Esophagus squamous epithelium (tissue), 5 donors: ENCODE measurements at regions not wholly inside any gene's neighbourhood (a gene's known extent, or its start where the extent isn't known, plus 50 kb on each side); places are given as distances from the start of the nearest gene placed in this dataset.
"Not testable (repeated sequence)": the region's sequence is repeated elsewhere in the genome, so short reads cannot be mapped to it uniquely, and the experiment has no call there.

Experiments
- DNase-seq: peaks from one replicate; lab custom pipeline; 2025; lab: John Stamatoyannopoulos, UW
- H3K27ac ChIP-seq, 4 donors: fragments of 200-600 bp; sonication (generic); one replicate each; pipeline ENCODE4 v1.5.1; 2016 to 2019; ENCODE audit warnings: mild to moderate bottlenecking in 1 of 4
- H3K27me3 ChIP-seq, 4 donors: fragments of 200-600 bp; sonication (generic); 1 replicate in 3 of 4; 2 replicates in 1 of 4; pipeline versions ENCODE4 v1.5.1 to v1.6.0; 2017 to 2021; ENCODE audit warnings: antibody characterized with exemption in 1 of 4
- H3K36me3 ChIP-seq, 3 donors: fragments of 200-600 bp; sonication (generic); one replicate each; pipeline ENCODE4 v1.5.1; 2016 to 2019
- H3K4me1 ChIP-seq, 3 donors: fragments of 200-600 bp; sonication (generic); one replicate each; pipeline ENCODE4 v1.5.1; 2017 to 2019
- H3K4me3 ChIP-seq, 4 donors: fragments of 200-600 bp; sonication (generic); 1 replicate in 3 of 4; 2 replicates in 1 of 4; pipeline ENCODE4 v1.5.1; 2016 to 2019; ENCODE audit warnings: mild to moderate bottlenecking in 2 of 4, moderate library complexity in 1 of 4
- H3K9me3 ChIP-seq, 3 donors: fragments of 200-600 bp; sonication (generic); one replicate each; pipeline ENCODE4 v1.5.1; 2016 to 2019
- POLR2A ChIP-seq, 4 donors: fragments of 450-650 bp; IDR thresholded peaks; one replicate each; pipeline ENCODE4 v1.6.1; 2017; ENCODE audit warnings: antibody characterized with exemption in 4 of 4, mild to moderate bottlenecking in 4 of 4, moderate library complexity in 3 of 4
- WGBS, 2 donors: methylation state at CpG; one replicate each; pipeline ENCODE4 v1.1.5; 2018; 5-methylcytosine and 5-hydroxymethylcytosine counted together
- intact Hi-C: fragments of 100-400 bp; cut with DNase I; formaldehyde crosslinking; loops from one replicate; pipeline ENCODE4 v1.15.0; 2022
- TF ChIP-seq, protein P1 (sequence below), 6 experiments: fragments of 450-650 bp in 4 of 6; fragments of 200-600 bp in 2 of 6; sonication (generic) in 2 of 6; IDR thresholded peaks; one replicate each; pipeline ENCODE4 v1.5.1; 2016 to 2019; ENCODE audit warnings: antibody characterized with exemption in 6 of 6, mild to moderate bottlenecking in 4 of 6, moderate library complexity in 4 of 6
- donor health status: DM: yes; HTN: yes; CAD: no.

- H3K36me3 ChIP-seq = no peaks in the 10 kb centered on the region
- H3K9me3 ChIP-seq = no peaks in the 10 kb centered on the region
- H3K27ac ChIP-seq = no peak overlapping the region
- H3K4me3 ChIP-seq = no peak overlapping the region
- H3K27me3 ChIP-seq = peaks cover 0 to 6% (median 0%) of the 10 kb centered on the region in 4 donors
- H3K4me1 ChIP-seq = no peaks in the 10 kb centered on the region
- WGBS, 2 donors = 79 to 86% methylated on average over 4 of the region's 4 CpGs
- intact Hi-C loops = no loop called here
- no peak for DNase-seq
- TF ChIP-seq POLR2A (IDR thresholded peaks at IDR 0.05) = no peak
- TF ChIP-seq, protein P1, sequence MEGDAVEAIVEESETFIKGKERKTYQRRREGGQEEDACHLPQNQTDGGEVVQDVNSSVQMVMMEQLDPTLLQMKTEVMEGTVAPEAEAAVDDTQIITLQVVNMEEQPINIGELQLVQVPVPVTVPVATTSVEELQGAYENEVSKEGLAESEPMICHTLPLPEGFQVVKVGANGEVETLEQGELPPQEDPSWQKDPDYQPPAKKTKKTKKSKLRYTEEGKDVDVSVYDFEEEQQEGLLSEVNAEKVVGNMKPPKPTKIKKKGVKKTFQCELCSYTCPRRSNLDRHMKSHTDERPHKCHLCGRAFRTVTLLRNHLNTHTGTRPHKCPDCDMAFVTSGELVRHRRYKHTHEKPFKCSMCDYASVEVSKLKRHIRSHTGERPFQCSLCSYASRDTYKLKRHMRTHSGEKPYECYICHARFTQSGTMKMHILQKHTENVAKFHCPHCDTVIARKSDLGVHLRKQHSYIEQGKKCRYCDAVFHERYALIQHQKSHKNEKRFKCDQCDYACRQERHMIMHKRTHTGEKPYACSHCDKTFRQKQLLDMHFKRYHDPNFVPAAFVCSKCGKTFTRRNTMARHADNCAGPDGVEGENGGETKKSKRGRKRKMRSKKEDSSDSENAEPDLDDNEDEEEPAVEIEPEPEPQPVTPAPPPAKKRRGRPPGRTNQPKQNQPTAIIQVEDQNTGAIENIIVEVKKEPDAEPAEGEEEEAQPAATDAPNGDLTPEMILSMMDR (IDR thresholded peaks at IDR 0.05) = no peak
These were observed 114.9 kb upstream of the ZFP64 start for GRCh38 chr20:52306477-52306876.

GRCh38 chr20:52305858-52306257 is 114.3 kb upstream of the ZFP64 start:
- WGBS, 2 donors = 64 to 75% methylated on average over 4 to 7 of the region's 7 CpGs

DNA sequence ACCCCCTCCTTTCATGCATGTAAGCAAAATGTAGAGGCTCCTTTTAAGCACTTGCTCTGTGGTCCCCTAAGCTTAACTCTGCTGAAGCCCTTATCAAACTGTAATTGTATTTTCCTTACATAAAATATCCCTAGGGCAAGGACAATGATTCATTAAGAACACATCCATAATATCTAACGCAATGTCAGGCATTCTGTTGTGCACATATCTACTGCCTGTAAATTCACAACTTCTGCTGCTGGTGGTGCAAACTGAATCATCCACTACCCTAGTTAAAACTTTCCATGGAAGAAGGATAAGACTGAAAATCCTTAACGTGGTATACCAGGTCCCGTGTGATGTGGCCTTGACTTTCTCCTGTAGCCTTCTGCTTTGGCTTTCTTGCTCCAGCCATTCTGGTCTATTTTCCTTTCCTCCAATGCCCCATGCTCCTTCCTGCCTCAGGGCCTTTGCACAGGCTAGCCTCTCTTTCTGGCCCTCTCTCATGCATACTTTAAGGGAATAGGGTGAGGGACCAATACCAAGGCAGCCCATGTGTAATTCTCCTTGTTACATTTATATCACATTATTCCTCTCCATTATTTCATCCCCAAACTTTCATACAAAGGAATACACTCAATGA is 113.6 kb upstream of the ZFP64 start:
- no peak overlapping the region for H3K27ac ChIP-seq
- intact Hi-C loops = no loop called here
- 78 to 89% methylated on average over 3 of the region's 3 CpGs for WGBS, 2 donors
- TF ChIP-seq, protein P1 (IDR thresholded peaks at IDR 0.05) = no peak
- TF ChIP-seq POLR2A (IDR thresholded peaks at IDR 0.05) = no peak
- H3K4me3 ChIP-seq = no peak overlapping the region
- no peaks in the 10 kb centered on the region for H3K4me1 ChIP-seq
- no peaks in the 10 kb centered on the region for H3K9me3 ChIP-seq
- DNase-seq = no peak
- no peaks in the 10 kb centered on the region for H3K36me3 ChIP-seq
- H3K27me3 ChIP-seq = peaks cover 0 to 6% (median 0%) of the 10 kb centered on the region in 4 donors

More at GRCh38 chr20:52305858-52306257, 114.3 kb upstream of the ZFP64 start:
- TF ChIP-seq, protein P1 (IDR thresholded peaks at IDR 0.05) = no peak
- no peak for TF ChIP-seq POLR2A (IDR thresholded peaks at IDR 0.05)
- Histone ChIP-seq H3K4me1 (no peaks in the 10 kb centered on the region), H3K27ac (no peak overlapping the region), H3K4me3 (no peak overlapping the region), H3K36me3 (no peaks in the 10 kb centered on the region), H3K9me3 (no peaks in the 10 kb centered on the region), H3K27me3 (peaks cover 0 to 6% (median 0%) of the 10 kb centered on the region in 4 donors)
- intact Hi-C loops = no loop called here
- no peak for DNase-seq

- 75 to 83% methylated on average over 7 of the region's 7 CpGs for WGBS, 2 donors
- no peak for DNase-seq
- Histone ChIP-seq H3K4me1 (no peaks in the 10 kb centered on the region), H3K4me3 (no peak overlapping the region), H3K9me3 (no peaks in the 10 kb centered on the region), H3K27me3 (peaks cover 0 to 10% (median 0%) of the 10 kb centered on the region in 4 donors), H3K27ac (no peak overlapping the region), H3K36me3 (no peaks in the 10 kb centered on the region)
- intact Hi-C loops = no loop called here
- TF ChIP-seq, protein P1 (IDR thresholded peaks at IDR 0.05) = no peak
These were observed 111.8 kb upstream of the ZFP64 start for GRCh38 chr20:52303281-52303950.

DNA sequence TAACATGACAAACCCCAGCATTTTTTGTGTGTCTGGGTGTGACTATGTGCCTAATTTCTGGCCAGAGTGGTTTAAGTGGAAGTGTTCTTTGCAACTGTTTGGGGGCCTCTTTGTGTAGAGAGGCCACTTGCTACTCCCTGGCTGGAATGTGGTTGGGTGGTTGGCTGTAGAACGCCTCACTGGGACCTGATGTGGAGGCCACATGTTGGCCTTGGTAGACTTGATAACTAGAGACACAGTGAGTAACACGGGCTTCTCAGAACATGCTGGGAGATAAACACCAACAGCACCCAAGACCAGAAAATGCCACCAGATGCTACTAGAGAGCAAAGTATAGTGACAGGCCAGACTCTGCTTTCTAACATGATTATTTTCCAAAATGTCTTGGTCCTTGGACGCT is 111.2 kb upstream of the ZFP64 start:
- no peak for DNase-seq
- Histone ChIP-seq H3K4me1 (no peaks in the 10 kb centered on the region), H3K4me3 (no peak overlapping the region), H3K36me3 (no peaks in the 10 kb centered on the region), H3K27ac (no peak overlapping the region), H3K9me3 (no peaks in the 10 kb centered on the region), H3K27me3 (peaks cover 0 to 10% (median 0%) of the 10 kb centered on the region in 4 donors)
- intact Hi-C loops = no loop called here
- TF ChIP-seq, protein P1 (IDR thresholded peaks at IDR 0.05) = no peak
- 91 to 95% methylated on average over 2 to 3 of the region's 3 CpGs for WGBS, 2 donors

- H3K9me3 ChIP-seq, intact Hi-C loops, H3K36me3 ChIP-seq, H3K27ac ChIP-seq, H3K4me1 ChIP-seq, DNase-seq, H3K4me3 ChIP-seq: not testable (repeated sequence)
- peaks cover 0 to 10% (median 0%) of the 10 kb centered on the region in 4 donors for H3K27me3 ChIP-seq
- WGBS, 2 donors = 98% methylated on average over 5 to 6 of the region's 6 CpGs
These were observed 110.5 kb upstream of the ZFP64 start for GRCh38 chr20:52302051-52302450.
